ENCODE measurements at regions not wholly inside any gene's neighbourhood (a gene's known extent, or its start where the extent isn't known, plus 50 kb on each side); places are given as distances from the start of the nearest gene placed in this dataset.
"Not testable (repeated sequence)": the region's sequence is repeated elsewhere in the genome, so short reads cannot be mapped to it uniquely, and the experiment has no call there.

GRCh38 chr1:116819081-116819480, 64.9 kb downstream of the CD2 start:
- DNase-seq: no peak

- DNase-seq: no peak
These were observed 66.1 kb downstream of the CD2 start for GRCh38 chr1:116820369-116820768.

- DNase-seq: no peak
These were observed 67.5 kb downstream of the CD2 start for GRCh38 chr1:116821763-116822162.

GRCh38 chr1:116824631-116825206, 70.5 kb downstream of the CD2 start:
- no peak for DNase-seq

GRCh38 chr1:116825207-116825719, 71.0 kb downstream of the CD2 start:
- DNase-seq: no peak

- DNase-seq: peak; percentile 11
These were observed 71.6 kb downstream of the CD2 start for GRCh38 chr1:116825720-116826438.

GRCh38 chr1:116826818-116827606, 72.8 kb downstream of the CD2 start:
- peak; percentile 86 for DNase-seq

- DNase-seq: no peak
These were observed 73.4 kb downstream of the CD2 start for GRCh38 chr1:116827607-116828105.

- no peak for DNase-seq
These were observed 77.3 kb upstream of the PTGFRN start for GRCh38 chr1:116832308-116832931.

- DNase-seq: no peak
These were observed 76.7 kb upstream of the PTGFRN start for GRCh38 chr1:116832932-116833578.

GRCh38 chr1:116833718-116834117, 76.0 kb upstream of the PTGFRN start:
- no peak for DNase-seq

GRCh38 chr1:116834595-116834994, 75.1 kb upstream of the PTGFRN start:
- no peak for DNase-seq

GRCh38 chr1:116835161-116835560, 74.6 kb upstream of the PTGFRN start:
- DNase-seq: no peak

GRCh38 chr1:116836099-116836498, 73.6 kb upstream of the PTGFRN start:
- DNase-seq: no peak

GRCh38 chr1:116841569-116842344, 68.0 kb upstream of the PTGFRN start:
- no peak for DNase-seq

GRCh38 chr1:116842654-116843053, 67.1 kb upstream of the PTGFRN start:
- no peak for DNase-seq

- DNase-seq: no peak
These were observed 64.9 kb upstream of the PTGFRN start for GRCh38 chr1:116844775-116845174.

GRCh38 chr1:116847190-116847589, 62.5 kb upstream of the PTGFRN start:
- no peak for DNase-seq

- peak; percentile 88 for DNase-seq
These were observed 61.8 kb upstream of the PTGFRN start for GRCh38 chr1:116847688-116848531.

GRCh38 chr1:116850436-116850835, 59.3 kb upstream of the PTGFRN start:
- DNase-seq: no peak

GRCh38 chr1:116851189-116851588, 58.5 kb upstream of the PTGFRN start:
- not testable (repeated sequence) for DNase-seq

Measured in MV-4-11 (cell line).